ENCODE measurements at regions not wholly inside any gene's neighbourhood (a gene's known extent, or its start where the extent isn't known, plus 50 kb on each side); places are given as distances from the start of the nearest gene placed in this dataset.

DNA sequence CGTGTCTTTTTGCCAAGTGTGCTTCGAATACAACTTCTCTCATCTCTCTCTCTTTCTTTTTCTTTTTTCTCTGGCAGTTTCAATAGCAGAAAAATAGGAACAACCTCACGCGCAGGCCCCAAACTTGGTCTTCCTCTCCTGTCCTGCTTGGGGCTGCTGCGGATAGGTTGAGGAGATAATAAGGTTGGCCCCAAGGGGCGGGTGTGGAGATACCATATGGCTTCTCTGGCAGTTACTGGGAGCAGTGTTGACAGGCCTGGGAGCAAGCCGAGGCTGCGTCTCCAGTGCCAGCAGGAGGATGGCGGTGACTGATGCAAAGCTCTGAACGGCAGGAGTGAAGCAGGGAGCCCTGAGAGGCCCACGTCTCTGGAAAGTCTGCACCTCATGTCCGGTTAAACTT is 89.5 kb upstream of the MANSC4 start:
- TF ChIP-seq, protein P1, sequence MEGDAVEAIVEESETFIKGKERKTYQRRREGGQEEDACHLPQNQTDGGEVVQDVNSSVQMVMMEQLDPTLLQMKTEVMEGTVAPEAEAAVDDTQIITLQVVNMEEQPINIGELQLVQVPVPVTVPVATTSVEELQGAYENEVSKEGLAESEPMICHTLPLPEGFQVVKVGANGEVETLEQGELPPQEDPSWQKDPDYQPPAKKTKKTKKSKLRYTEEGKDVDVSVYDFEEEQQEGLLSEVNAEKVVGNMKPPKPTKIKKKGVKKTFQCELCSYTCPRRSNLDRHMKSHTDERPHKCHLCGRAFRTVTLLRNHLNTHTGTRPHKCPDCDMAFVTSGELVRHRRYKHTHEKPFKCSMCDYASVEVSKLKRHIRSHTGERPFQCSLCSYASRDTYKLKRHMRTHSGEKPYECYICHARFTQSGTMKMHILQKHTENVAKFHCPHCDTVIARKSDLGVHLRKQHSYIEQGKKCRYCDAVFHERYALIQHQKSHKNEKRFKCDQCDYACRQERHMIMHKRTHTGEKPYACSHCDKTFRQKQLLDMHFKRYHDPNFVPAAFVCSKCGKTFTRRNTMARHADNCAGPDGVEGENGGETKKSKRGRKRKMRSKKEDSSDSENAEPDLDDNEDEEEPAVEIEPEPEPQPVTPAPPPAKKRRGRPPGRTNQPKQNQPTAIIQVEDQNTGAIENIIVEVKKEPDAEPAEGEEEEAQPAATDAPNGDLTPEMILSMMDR (IDR thresholded peaks at IDR 0.05) = no peak
- no peak for TF ChIP-seq ZFX (IDR thresholded peaks at IDR 0.05; ENCODE audit: borderline replicate concordance)

Measured in 22Rv1 (cell line).